Stimulated activated CD4-positive, alpha-beta T cell treated with anti-CD3 and anti-CD28 coated beads, Interleukin-15, amount 100 ng/mL, for 48 hours (primary cell): ENCODE measurements at regions not wholly inside any gene's neighbourhood (a gene's known extent, or its start where the extent isn't known, plus 50 kb on each side); places are given as distances from the start of the nearest gene placed in this dataset.
"Not testable (repeated sequence)": the region's sequence is repeated elsewhere in the genome, so short reads cannot be mapped to it uniquely, and the experiment has no call there.

Experiments used
- DNase-seq, 2 donors: peaks; one replicate each; pipeline ENCODE4 v3.0.0-alpha.2; 2020; ENCODE audit warnings: low read depth in 2 of 2

DNA sequence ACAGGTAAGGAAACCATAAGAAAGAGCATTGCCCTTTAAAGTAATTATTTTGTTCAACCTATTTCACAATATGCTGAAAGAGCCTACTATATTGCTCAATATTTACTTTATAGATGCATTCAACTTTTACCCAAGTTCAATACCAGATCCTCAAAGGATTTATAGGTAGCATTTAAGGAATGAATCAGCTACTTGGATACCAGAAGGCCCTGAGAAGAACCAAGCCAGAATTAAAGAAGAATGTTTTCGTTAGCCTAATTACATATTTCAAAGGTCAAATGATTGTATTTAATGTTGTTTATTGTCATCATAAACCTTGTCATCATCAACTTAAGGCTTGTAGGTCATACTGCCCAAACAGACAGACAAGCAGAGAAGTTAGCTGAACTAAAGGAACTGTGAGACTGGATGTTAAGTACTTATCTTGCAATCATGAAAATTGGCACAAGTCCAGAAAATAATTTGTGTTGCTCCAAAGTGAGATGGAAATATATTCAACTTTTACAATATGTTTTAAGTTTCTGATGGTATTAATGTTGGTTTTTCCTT lies 636.7 kb downstream of the RFPL4B start:
- DNase-seq, result no peak

DNA sequence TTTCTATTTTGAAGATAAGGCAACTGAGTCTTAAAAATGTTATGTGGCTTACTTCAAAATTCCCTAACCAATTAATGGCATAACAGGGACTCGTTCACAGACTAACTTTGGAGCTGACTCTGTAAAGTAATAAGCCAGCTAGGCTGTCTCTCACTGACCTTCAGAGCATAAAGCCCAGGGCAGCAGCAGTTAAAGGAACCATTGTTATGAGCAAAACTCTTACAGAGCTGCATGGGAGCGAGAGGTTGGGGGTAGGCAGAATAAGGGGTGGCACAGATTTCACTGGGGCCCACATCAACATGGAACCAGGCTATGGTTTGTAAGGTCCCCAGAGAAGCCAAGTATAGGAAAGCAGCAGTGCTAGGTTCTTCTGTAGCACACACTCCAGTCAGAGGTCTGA lies 637.8 kb downstream of the RFPL4B start:
- DNase-seq, result no peak

DNA sequence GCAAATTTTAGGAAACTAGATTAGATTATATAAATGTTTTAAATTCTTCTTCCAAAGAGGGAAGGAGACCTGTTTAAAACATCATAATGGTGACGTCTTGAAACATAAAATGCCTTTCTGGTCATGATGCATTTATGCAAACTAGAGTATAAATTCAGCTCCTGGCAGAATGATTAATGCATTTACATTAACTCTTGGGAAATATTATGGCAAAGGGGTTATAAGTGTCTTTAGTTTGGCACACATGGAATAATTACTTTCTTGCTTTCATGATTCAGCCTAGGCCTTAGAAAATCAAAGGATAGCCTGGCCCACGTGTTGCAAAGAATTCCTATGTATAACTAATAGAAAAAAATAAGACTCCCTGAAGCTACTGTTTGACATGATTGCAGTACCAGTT lies 639.2 kb downstream of the RFPL4B start:
- no peak for DNase-seq

GRCh38 chr6:112988748-112989147 lies 641.6 kb downstream of the RFPL4B start:
- DNase-seq, result no peak

DNA sequence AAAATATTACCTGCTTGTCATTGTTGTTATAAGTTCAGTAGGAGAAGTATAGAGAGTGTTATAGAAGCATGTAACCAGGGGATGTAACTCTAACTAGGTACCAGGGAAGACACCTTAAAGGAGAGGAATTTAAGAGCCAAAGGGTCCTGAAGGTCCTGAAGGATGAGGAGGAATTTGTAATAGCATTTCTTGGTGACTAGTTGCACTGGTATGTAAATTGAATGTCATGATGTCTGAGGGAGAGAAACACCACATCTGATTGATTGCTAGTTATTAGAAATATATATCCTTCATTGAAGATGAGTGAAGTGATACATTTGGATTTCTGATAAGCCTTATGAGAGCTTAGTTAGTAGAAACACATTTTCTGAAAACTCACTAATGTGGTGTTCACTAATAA lies 643.8 kb downstream of the RFPL4B start:
- DNase-seq, result no peak

- no peak for DNase-seq
Observed at GRCh38 chr6:112991912-112992311, 644.8 kb downstream of the RFPL4B start.

GRCh38 chr6:112997421-112998085 lies 650.4 kb downstream of the RFPL4B start:
- DNase-seq, result no peak

DNA sequence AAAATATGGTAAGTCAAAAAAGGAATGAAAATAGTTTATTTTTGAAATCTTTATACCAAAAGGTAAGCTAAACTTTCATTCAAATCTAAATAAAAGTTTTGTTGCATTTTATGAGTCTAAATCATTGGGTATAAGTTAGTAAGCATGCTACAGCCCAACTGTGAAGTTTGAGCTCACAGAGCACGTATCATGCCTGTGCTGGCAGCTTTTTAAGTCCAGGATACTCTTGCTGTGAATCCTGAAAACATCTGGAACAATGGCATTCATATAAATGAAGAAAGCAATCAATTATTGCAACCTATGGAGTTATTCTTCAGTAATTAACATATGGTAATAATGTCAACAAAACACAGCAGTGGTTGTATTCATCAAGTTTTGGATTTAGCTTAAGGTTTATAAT lies 656.9 kb downstream of the RFPL4B start:
- DNase-seq, result no peak

DNA sequence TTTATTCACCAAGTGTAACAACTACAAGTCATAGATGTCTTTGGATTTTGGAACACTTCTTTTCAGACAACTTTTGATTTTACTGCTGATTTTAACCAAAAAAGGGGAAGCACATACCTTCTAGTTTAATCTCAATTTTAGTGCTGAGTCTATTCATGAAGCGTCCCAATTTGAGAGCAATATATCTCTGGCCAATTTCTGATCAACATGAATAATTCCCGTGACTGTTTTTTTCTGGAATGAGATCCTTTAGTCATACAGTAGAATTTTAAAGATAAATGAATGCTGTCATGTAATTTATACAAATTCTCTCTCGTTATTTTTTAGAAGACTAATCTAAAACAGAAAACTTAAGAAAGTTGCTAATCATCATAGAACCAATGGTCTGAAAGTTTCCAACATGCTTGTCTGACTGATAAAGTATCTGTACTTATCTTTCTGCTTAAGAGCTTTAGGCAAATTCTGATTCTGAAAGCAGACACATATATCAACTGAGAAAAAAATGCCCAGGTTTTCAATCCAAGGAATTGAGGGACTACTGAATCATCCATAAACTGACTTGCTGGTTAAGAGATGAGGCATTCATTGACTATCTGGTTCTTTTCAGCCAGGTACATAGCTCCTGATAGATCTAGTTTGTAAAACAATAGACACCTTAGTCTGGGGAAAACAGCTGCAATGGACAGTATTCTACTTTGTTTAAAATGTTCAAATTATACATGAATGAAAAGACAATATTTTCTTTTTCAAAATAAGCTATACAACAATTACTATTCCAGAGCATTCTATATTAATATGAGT lies 657.5 kb downstream of the RFPL4B start:
- no peak for DNase-seq

DNA sequence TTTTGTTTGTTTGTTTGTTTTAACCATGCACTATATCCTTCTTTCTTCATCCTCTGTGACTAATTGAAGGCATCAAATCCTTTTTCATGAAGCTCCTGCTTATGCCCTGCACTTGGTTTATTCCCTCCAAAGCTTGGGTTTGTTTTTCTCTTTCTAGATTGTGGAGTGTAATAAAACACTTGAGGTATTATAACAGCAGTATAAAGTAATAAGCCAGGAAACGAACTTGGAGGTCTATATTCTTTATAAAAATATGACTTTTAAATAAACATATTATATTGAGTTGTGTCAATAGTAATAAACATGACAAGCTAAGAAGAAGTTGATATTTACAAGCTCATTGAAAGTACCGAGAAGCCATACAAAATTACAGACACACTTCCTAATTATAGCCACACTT lies 659.4 kb downstream of the RFPL4B start:
- no peak for DNase-seq

- no peak for DNase-seq
Observed at GRCh38 chr6:113009682-113010081, 662.6 kb downstream of the RFPL4B start.

DNA sequence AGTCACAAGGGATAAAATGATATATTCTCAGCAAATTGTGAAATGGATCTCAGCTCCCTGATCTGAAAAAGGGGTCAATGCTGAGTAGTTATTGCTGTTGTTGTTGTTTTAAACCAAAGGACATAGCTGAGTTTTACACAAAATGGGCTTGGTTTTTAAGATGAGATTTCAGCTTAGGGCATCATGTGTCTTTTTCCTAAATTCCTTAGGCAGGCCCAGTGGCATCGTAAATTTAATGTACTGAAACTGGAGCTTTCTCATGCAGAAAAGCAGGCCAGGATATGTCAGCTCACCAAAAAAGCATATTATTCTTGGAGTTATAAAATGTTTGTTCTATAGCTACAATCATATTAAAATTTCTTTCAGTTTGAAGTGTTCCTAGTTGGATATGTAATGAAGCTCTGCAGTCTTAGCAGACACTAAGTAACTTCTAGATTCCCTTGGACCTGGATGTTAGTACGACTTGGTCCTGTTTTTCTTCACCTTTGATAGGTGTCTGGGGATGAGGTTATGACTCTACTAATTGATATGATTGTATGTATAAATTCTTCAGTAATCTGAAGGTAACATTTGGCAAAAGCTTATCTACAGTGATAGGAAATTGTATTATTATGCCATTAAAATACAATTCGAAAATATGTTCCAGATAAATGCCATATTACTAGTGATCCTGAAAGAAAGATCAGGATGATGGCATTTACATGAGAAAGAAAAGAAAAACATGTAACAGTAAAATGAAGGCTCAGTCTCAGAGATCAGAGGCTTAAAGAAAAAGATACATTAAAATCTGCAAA lies 663.3 kb downstream of the RFPL4B start:
- no peak for DNase-seq

DNA sequence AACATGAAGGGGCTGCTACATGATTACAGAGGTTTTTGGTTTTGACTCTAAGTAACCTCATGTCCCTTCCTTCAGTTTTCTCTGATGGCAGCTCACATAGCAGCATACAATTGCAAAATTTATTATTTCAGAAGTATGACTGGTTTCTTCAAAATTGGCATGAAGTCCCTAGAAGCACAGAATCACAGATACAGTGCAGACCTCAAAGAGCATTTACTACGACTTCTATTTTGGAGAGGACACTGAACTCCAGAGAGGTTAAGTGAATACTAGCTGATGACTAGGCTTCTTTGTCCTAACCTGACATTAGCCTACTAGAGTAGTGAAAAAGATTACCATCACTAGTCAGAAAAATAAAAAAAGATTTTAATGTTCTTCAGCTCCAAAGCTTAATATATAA lies 664.3 kb downstream of the RFPL4B start:
- no peak for DNase-seq

DNA sequence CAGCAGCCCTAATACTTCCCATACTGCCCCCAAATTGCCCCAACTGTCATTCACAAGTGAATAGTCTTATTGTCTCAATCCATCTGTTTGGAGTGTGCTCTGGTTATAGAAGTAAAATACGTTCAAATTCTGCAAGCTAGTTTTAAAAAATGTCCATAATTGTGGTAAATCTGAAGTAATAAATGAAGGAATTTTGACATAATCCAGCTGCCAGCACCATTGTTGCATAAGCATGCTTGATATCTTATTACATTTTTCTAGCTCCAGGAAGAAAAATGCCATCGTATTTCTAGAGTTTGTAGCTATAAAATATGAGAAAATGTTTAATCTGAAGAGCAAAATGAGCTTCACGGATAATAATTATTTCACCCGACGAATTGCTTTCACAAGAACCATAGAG lies 664.7 kb downstream of the RFPL4B start:
- no peak for DNase-seq

DNA sequence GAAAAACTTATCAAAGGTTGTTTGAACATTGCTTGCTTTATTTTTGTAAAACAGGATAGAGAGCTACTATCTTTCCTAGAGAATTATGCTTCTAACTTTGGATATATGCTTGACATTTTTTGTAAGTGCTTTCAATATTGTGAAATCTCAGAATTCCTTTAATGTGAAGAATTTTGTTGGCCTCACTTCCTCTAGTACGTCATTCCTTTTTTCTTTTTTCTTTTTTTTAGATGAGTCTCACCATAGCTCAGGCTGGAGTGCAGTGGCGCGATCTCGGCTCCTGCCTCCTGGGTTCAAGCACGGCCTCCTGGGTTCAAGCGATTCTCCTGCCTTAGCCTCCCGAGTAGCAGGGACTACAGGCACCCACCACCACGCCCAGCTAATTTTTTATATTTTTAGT lies 668.1 kb downstream of the RFPL4B start:
- DNase-seq, result no peak

DNA sequence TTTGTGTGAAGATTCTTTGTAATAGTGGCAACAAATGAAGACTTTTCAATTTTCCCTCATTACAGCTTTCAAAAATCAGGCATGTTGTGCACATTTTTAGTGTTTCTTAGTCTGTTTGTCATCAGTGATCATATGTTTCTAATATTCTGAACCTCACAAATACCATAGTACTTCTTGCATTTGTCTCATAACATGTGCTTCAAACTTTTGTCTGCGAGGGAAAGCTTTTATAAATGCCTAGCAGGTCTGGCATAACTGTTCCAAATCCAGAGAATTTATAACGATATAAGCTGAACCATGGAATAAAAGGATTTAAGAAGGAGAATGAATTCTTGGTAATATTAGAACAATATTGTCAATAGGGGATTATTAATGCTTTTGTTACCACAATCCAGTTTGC lies 670.2 kb downstream of the RFPL4B start:
- DNase-seq, result no peak

GRCh38 chr6:113018351-113019151 lies 671.4 kb downstream of the RFPL4B start:
- DNase-seq, result no peak

- DNase-seq, result no peak
Observed at GRCh38 chr6:113019176-113019575, 672.0 kb downstream of the RFPL4B start.

DNA sequence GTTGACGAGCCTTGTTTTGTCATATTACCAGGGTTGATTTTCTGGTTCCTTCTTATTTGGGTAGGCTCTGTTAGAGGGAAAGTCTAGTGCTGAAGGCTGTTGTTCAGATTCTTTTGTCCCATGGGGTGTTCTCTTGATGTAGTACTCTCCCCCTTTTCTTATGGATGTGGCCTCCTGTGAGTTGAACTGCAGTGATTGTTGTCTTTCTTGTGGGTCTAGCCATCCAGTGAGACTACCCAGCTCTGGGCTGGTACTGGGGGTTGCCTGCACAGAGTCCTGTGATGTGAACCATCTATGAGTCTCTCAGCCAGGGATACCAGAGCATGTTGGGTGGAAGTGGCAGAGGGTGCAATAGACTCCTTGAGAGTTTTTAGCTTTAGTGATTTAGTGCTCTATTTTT lies 680.6 kb downstream of the RFPL4B start:
- no peak for DNase-seq

GRCh38 chr6:113029161-113029560 lies 682.0 kb downstream of the RFPL4B start:
- DNase-seq, result not testable (repeated sequence)

GRCh38 chr6:113031591-113032238 lies 684.6 kb downstream of the RFPL4B start:
- no peak for DNase-seq
